GM23248 (cell line): ENCODE measurements at regions not wholly inside any gene's neighbourhood (a gene's known extent, or its start where the extent isn't known, plus 50 kb on each side); places are given as distances from the start of the nearest gene placed in this dataset.
"Not testable (repeated sequence)": the region's sequence is repeated elsewhere in the genome, so short reads cannot be mapped to it uniquely, and the experiment has no call there.

Experiments used
- EZH2 ChIP-seq: fragments of 200-600 bp; sonication (generic); IDR thresholded peaks from 2 replicates; pipeline ENCODE4 v1.6.1; 2018; ENCODE audit warnings: antibody characterized with exemption, mild to moderate bottlenecking; ENCODE audit not compliant: insufficient read depth, poor library complexity, severe bottlenecking
- EZH2phosphoT487 ChIP-seq: fragments of 200-600 bp; sonication (generic); IDR thresholded peaks from 2 replicates; pipeline ENCODE4 v1.6.1; 2018; ENCODE audit warnings: antibody characterized with exemption, moderate library complexity, mild to moderate bottlenecking, low read depth; ENCODE audit not compliant: insufficient read depth

DNA sequence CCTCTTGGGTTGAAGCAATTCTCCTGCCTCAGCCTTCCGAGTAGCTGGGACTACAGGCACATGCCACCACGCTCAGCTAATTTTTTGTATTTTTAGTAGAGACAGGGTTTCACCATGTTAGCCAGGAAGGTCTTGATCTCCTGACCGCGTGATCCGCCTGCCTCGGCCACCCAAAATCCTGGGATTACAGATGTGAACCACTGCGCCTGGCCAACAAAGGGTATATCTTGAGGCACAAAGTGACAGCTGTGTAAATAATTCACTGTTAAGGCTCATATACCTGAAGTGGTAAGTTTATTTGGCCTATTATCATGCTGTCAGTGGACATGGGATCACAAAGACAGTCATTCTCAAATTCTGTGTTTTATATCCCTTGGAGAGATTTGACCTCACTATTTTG, 688.5 kb upstream of the PCDH20 start:
- TF ChIP-seq EZH2phosphoT487, EZH2: not testable (repeated sequence)
